ENCODE measurements at regions not wholly inside any gene's neighbourhood (a gene's known extent, or its start where the extent isn't known, plus 50 kb on each side); places are given as distances from the start of the nearest gene placed in this dataset.

- intact Hi-C loops (cut with DNase I) = no loop called here
- H3K27me3 ChIP-seq = peaks cover 0 to 7% (median 0%) of the 10 kb centered on the region in 3 donors
- no peak overlapping the region for H3K27ac ChIP-seq
- H3K9me3 ChIP-seq = peaks cover 0 to 3% (median 0%) of the 10 kb centered on the region in 4 donors
- H3K4me1 ChIP-seq = no peaks in the 10 kb centered on the region
- H3K4me3 ChIP-seq = no peak overlapping the region
- H3K36me3 ChIP-seq = no peaks in the 10 kb centered on the region
- TF ChIP-seq POLR2AphosphoS5 (IDR thresholded peaks at IDR 0.05) = no peak
- TF ChIP-seq EP300 (IDR thresholded peaks at IDR 0.05) = no peak
- TF ChIP-seq CTCF (IDR thresholded peaks at IDR 0.05) = no peak
- no peak for TF ChIP-seq POLR2A (IDR thresholded peaks at IDR 0.05)
- 69 to 83% methylated on average over 13 of the region's 13 CpGs for whole genome bisulfite sequencing, 2 donors
- no peak for DNase-seq
Measured at GRCh38 chrX:482192-482701, 95.5 kb upstream of the PPP2R3B start.

GRCh38 chrX:482702-483203, 96.0 kb upstream of the PPP2R3B start:
- peaks cover 0 to 7% (median 0%) of the 10 kb centered on the region in 3 donors for H3K27me3 ChIP-seq
- intact Hi-C loops (cut with DNase I) = no loop called here
- no peak for TF ChIP-seq POLR2AphosphoS5 (IDR thresholded peaks at IDR 0.05)
- no peak for TF ChIP-seq EP300 (IDR thresholded peaks at IDR 0.05)
- TF ChIP-seq CTCF (IDR thresholded peaks at IDR 0.05) = no peak
- TF ChIP-seq POLR2A (IDR thresholded peaks at IDR 0.05) = no peak
- no peak overlapping the region for H3K27ac ChIP-seq
- H3K9me3 ChIP-seq = peaks cover 0 to 3% (median 0%) of the 10 kb centered on the region in 4 donors
- 75 to 83% methylated on average over 23 of the region's 23 CpGs for WGBS, 2 donors
- no peaks in the 10 kb centered on the region for H3K36me3 ChIP-seq
- no peak for DNase-seq
- H3K4me3 ChIP-seq = no peak overlapping the region
- no peaks in the 10 kb centered on the region for H3K4me1 ChIP-seq

- 87 to 90% methylated on average over 13 of the region's 13 CpGs for WGBS, 2 donors
- H3K27me3 ChIP-seq = no peaks in the 10 kb centered on the region
- intact Hi-C loops (cut with DNase I) = no loop called here
- no peaks in the 10 kb centered on the region for H3K36me3 ChIP-seq
- H3K9me3 ChIP-seq = peaks cover 0 to 3% (median 0%) of the 10 kb centered on the region in 4 donors
- H3K27ac ChIP-seq = no peak overlapping the region
- no peaks in the 10 kb centered on the region for H3K4me1 ChIP-seq
- no peak for TF ChIP-seq EP300 (IDR thresholded peaks at IDR 0.05)
- no peak for TF ChIP-seq POLR2A (IDR thresholded peaks at IDR 0.05)
- TF ChIP-seq CTCF (IDR thresholded peaks at IDR 0.05) = no peak
- TF ChIP-seq POLR2AphosphoS5 (IDR thresholded peaks at IDR 0.05) = no peak
- no peak overlapping the region for H3K4me3 ChIP-seq
- DNase-seq = no peak
Measured at GRCh38 chrX:485368-485767, 98.7 kb upstream of the PPP2R3B start.

- no peaks in the 10 kb centered on the region for H3K36me3 ChIP-seq
- no peak overlapping the region for H3K4me3 ChIP-seq
- TF ChIP-seq POLR2AphosphoS5 (IDR thresholded peaks at IDR 0.05) (no peak), EP300 (IDR thresholded peaks at IDR 0.05) (no peak), POLR2A (IDR thresholded peaks at IDR 0.05) (no peak), CTCF (IDR thresholded peaks at IDR 0.05) (no peak)
- intact Hi-C loops (cut with DNase I) = no loop called here
- H3K27me3 ChIP-seq = no peaks in the 10 kb centered on the region
- no peaks in the 10 kb centered on the region for H3K4me1 ChIP-seq
- 92 to 97% methylated on average over 4 of the region's 4 CpGs for WGBS, 2 donors
- H3K9me3 ChIP-seq = peaks cover 0 to 3% (median 0%) of the 10 kb centered on the region in 4 donors
- DNase-seq = no peak
- H3K27ac ChIP-seq = no peak overlapping the region
Measured at GRCh38 chrX:486325-486724, 99.6 kb upstream of the PPP2R3B start.

- intact Hi-C loops (cut with DNase I) = no loop called here
- no peak for DNase-seq
- Histone ChIP-seq H3K4me3 (no peak overlapping the region), H3K36me3 (no peaks in the 10 kb centered on the region), H3K27me3 (no peaks in the 10 kb centered on the region), H3K4me1 (no peaks in the 10 kb centered on the region), H3K27ac (no peak overlapping the region), H3K9me3 (peaks cover 0 to 3% (median 0%) of the 10 kb centered on the region in 4 donors)
- 66 to 74% methylated on average over 1 of the region's 1 CpG for WGBS, 2 donors
- TF ChIP-seq CTCF (IDR thresholded peaks at IDR 0.05) (no peak), EP300 (IDR thresholded peaks at IDR 0.05) (no peak), POLR2AphosphoS5 (IDR thresholded peaks at IDR 0.05) (no peak), POLR2A (IDR thresholded peaks at IDR 0.05) (no peak)
Measured at GRCh38 chrX:487836-488235, 101.1 kb upstream of the PPP2R3B start.

All from sigmoid colon (tissue), 6 donors.